Stimulated activated CD4-positive, alpha-beta T cell treated with anti-CD3 and anti-CD28 coated beads, Interleukin-4, amount 100 ng/mL, for 48 hours (primary cell): ENCODE measurements at regions not wholly inside any gene's neighbourhood (a gene's known extent, or its start where the extent isn't known, plus 50 kb on each side); places are given as distances from the start of the nearest gene placed in this dataset.

ENCODE experiments used
- DNase-seq, 2 donors: peaks; one replicate each; pipeline ENCODE4 v3.0.0-alpha.2; 2020; ENCODE audit warnings: low read depth in 2 of 2

DNA sequence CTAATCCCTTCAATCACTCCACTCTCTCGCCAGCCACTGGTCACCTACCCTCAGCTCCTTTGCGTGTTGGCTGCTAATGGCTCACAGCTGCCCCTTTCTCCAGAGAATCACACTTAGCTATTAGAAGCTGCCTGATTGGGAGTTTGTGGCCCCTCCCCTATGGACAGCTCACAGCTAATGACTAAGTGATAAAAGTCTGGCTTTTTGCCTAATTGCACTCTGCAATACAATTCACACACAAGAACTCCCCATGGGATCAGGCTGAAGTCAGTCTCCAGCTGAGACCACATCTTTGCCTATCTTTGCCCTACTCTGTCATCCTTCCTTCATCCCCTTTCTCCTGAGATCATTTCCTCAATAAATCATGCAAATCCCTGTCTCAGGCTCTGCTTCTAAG, 701.9 kb upstream of the RAB6C start:
- no peak for DNase-seq

- DNase-seq, result no peak
Observed at GRCh38 chr2:129281791-129282530, 697.5 kb upstream of the RAB6C start.

DNA sequence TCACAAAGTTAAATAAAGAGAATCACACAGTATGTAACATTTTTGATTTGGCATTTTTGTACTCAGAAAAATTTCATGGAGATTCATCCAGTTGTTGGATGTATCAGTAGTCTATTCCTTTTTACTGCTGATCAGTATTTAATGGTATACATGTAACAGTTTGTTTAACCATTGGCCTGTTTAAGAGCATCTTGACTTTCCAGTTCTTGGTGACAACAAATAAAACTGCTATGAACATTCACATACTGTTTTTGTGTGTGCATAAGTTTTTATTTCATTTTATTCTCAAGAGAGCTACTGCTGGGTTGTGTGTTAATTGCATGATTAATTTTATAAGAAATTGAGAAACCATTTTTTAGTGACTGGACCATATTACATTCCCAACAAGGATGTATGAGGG, 694.5 kb upstream of the RAB6C start:
- DNase-seq, result no peak

DNA sequence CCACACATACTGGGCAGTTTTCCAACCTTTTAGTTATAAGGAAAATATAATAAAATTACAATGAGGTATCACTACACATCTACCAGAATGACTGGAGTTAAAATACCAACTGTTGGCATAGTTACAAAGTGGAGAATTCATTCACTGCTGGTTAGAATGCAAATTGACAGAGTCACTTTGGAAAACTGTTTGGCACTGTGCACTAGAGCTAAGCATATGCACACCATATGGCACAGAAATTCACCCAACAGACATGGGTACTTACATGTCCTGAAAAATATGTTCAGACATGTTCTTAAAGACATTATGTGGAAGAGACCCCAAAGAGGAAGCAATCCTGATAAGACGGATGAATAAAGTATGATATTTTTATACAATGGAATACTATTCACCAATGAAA, 686.1 kb upstream of the RAB6C start:
- DNase-seq, result no peak

DNA sequence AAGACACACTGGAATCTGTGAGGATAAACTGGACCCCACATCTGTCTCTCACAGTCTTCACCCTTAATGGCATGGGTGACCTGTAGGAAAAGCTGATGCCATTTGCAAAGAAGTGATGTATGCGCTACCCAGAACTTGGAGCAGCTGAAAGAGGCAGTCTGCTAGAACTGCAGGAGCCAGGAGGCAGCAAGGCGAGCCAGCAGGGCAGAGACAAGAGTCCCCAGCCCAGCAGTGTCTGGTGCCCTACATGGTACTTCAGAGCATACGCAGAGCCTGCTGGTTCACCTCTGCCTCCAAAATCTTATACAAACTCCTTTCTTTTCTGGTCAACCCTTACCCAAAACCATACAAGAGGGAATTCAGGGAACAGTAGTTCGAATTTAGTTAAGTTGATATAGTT, 683.1 kb upstream of the RAB6C start:
- DNase-seq, result no peak

GRCh38 chr2:129296806-129297205, 682.7 kb upstream of the RAB6C start:
- DNase-seq, result no peak

- no peak for DNase-seq
Observed at GRCh38 chr2:129297430-129297829, 682.0 kb upstream of the RAB6C start.

GRCh38 chr2:129299338-129299737, 680.1 kb upstream of the RAB6C start:
- no peak for DNase-seq

DNA sequence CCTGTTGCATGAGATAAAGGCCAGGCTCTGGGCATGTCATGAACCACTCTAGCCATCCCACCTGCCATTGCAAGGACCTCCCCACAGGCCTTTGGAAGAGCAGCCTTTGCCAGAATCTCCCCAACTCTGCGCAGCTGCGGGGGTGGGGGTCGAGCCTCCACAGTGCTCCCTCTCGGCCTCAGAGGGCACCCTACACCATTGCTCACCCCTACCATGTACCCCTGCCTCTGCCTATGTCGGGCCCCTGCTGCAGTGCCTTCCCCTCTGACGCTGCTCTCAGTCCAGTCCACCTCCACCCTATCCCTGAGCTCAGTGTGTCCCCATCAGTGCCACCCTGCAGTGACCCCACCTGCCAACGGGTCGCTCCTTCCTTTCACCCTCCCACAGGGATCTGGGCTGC, 679.7 kb upstream of the RAB6C start:
- no peak for DNase-seq

GRCh38 chr2:129300456-129300855, 679.0 kb upstream of the RAB6C start:
- DNase-seq, result no peak

- DNase-seq, result no peak
Observed at GRCh38 chr2:129301431-129301913, 678.0 kb upstream of the RAB6C start.

- DNase-seq, result no peak
Observed at GRCh38 chr2:129302106-129302505, 677.4 kb upstream of the RAB6C start.

DNA sequence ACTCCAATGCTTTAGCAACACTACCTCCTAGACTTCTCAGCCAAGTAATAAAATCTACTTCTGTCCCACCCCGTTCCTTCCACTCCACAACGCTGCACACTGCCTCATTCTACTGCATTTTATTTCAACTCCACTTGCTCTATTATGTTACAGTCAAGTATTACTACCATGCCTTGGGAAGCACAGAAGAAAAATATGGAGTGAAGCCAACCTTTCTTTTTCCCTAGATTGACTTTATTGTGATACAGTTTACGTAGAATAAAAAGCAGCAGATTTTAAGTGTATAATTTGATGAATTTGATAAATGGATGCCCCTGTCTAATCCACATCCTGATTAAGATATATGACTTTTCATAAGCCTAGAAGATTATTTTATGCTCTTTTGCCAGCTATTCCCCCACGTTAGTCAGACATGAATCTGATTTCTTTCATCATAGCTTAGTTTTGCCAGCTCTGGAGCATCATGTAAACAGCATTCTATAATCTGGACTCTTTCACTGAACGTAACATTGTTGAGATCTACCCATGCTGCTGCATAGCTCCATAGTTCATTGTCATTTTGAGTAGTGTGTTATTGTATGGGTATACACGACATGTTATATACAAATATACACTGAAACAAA, 676.8 kb upstream of the RAB6C start:
- DNase-seq, result no peak

DNA sequence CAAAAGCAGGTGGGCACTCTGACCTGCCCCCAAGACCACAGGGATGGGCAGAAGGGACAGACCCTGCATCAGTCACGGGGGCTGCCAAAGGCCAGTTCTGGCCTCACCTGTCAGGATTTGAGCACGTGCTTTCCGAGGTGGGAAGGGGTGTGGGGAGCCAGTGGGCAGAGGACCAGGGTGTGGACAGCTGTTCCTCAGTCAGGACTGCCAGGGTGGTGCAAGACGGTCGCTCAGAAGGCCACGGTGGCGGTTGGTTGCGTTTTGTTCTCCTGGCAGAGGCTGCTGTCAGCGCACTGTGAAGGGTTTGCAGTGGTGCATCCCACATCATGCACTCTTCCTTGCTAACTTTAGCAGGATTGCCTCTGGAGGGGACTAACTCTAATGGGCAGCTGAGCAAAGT, 665.3 kb upstream of the RAB6C start:
- DNase-seq, result no peak

GRCh38 chr2:129318581-129319421, 660.7 kb upstream of the RAB6C start:
- no peak for DNase-seq

- DNase-seq, result no peak
Observed at GRCh38 chr2:129319422-129319717, 660.1 kb upstream of the RAB6C start.

GRCh38 chr2:129320288-129320687, 659.2 kb upstream of the RAB6C start:
- no peak for DNase-seq

GRCh38 chr2:129324349-129324748, 655.1 kb upstream of the RAB6C start:
- DNase-seq, result no peak

DNA sequence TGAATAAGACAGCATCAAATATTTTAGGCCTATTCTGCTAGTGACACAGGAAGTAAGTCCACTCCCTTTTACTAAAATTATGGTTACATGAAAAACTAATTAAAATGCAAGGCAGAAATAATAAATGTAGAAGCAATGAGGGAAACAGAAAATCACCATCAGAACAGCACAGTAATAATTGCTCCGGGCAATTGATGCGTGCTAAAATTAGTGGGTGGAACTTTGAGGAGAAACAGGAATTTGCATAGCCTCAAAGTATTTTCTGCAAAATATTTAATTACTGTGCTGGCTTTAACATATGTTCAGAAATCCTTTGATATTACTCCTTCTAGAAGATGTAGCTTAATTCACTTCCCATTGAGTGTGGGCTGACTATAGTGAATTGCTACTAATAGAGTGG, 654.3 kb upstream of the RAB6C start:
- DNase-seq, result no peak

DNA sequence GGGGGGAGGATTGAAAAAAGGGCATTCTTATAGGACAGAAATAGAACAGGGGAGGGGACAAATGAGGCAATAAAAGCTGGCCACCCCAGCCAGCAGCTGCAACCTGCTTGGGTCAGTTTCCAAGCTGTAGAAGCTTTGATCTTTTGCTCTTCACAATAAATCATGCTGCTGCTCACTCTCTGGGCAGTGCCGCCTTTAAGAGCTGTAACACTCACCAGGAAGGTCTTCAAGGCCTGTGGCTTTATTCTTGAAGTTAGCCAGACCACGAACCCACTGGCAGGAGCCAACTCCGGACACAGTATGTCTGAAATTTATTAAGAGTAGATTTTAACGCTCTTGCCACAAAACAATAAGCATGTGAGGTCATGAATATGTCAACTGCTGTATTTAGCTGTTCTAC, 649.9 kb upstream of the RAB6C start:
- no peak for DNase-seq

GRCh38 chr2:129330504-129330903, 649.0 kb upstream of the RAB6C start:
- no peak for DNase-seq

DNA sequence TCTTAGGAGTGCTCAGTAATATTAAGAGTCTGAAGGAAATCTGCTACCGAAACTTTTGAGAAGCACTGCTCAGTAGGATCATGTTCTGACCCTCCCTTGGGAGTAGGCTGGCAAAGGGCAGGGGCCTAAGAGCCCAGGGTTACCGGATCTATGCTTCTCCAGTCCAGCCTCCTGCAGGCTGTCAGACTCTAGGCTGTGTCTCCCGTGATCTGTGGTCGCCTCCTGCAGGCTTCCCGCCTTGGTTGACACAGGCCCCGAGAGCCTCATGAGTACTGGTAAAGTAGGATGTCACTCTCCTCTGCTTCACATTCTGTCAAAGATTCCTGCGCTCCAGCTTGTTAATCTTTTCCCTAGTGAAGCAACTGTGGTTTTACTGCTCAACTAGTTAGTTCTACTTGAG, 647.8 kb upstream of the RAB6C start:
- no peak for DNase-seq

DNA sequence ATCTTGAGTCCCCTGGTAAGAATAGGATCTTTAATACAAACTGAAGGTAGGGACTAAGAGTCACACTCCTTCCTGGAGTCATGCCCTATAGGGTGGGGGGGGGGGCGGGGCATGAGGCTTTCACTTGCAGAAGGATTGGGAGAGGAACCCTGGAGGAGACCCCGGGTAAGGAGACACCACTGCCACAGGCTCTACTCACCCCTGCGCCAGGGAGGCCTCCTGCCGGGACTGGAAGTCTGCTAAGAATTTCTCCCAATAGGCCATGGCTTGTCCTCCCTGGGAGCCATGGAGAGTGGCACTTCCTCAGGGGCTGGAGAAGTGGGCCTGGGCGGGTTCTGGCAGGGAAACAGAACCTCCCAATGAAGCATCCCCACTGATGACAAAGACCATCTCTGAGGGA, 645.3 kb upstream of the RAB6C start:
- DNase-seq, result no peak
